ENCODE measurements at regions not wholly inside any gene's neighbourhood (a gene's known extent, or its start where the extent isn't known, plus 50 kb on each side); places are given as distances from the start of the nearest gene placed in this dataset.

DNA sequence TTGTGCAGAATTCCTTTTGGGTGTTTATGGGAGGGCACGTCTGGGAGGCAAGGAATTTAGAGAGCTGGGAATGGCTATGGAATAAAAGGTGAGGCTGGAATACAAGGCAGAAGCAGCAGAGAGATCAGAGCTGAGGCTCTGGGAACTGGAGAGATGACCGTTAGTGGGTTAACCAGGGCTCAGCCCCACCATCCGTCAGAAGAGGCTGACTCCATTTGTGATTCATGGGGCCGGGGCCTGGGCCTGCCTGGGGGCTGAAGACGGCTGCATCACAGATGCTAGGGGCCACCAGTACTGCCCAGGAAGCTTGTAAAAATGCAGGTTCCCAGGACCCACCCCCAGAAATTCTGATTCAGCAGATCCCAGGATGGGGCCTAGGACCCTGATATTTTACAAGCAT is 398.1 kb downstream of the MED13L start:
- no peaks in the 10 kb centered on the region for H3K79me2 ChIP-seq (ENCODE audit: control insufficient read depth in 1 of 2, insufficient read depth in 2 of 2, low read length in 2 of 2)
- FAIRE-seq: no peak
- no peak overlapping the region for H4K8ac ChIP-seq (ENCODE audit: extremely low read depth, insufficient read depth, low read length)
- no peak overlapping the region for H3K4me3 ChIP-seq (ENCODE audit: extremely low read depth in 1 of 4, insufficient read depth in 2 of 4, low read depth in 3 of 4, low read length in 4 of 4)
- H3K9ac ChIP-seq (replicated peaks in 1 of 4; ENCODE audit: extremely low read depth in 1 of 4, low read depth in 3 of 4, low read length in 3 of 4): no peak overlapping the region
- H3K4ac ChIP-seq (replicated peaks; ENCODE audit: insufficient read length, low read depth, low read length): no peak overlapping the region
- no peaks in the 10 kb centered on the region for H3K79me1 ChIP-seq (ENCODE audit: low read depth, low read length)
- no peak overlapping the region for H3K23ac ChIP-seq (ENCODE audit: insufficient read length)
- no peak overlapping the region for H3K4me2 ChIP-seq (ENCODE audit: insufficient read depth in 1 of 2, low read depth in 2 of 2, low read length in 2 of 2)
- H2BK15ac ChIP-seq (ENCODE audit: low read length): no peak overlapping the region
- H4K91ac ChIP-seq (replicated peaks; ENCODE audit: insufficient read length, low read length): no peak overlapping the region
- H3K18ac ChIP-seq (ENCODE audit: extremely low read depth, low read length): no peak overlapping the region
- H2BK12ac ChIP-seq (ENCODE audit: low read depth, low read length): no peak overlapping the region
- DNase-seq (ENCODE audit: low read depth in 1 of 2, low spot score in 2 of 2): no peak
- H2AK5ac ChIP-seq (ENCODE audit: low read depth, low read length): no peak overlapping the region
- H3K27me3 ChIP-seq (replicated peaks in 1 of 4; ENCODE audit: control insufficient read depth in 3 of 4, extremely low read depth in 1 of 4, insufficient read depth in 3 of 4, low read length in 3 of 4): no peaks in the 10 kb centered on the region
- no peaks in the 10 kb centered on the region for H3K4me1 ChIP-seq (replicated peaks in 1 of 4; ENCODE audit: control insufficient read depth in 3 of 4, insufficient read depth in 4 of 4, low read length in 3 of 4)
- no peak overlapping the region for H2BK120ac ChIP-seq (replicated peaks; ENCODE audit: low read depth, low read length)
- WGBS, 2 experiments (ENCODE audit: extremely low coverage in 1 of 2, insufficient coverage in 1 of 2, insufficient read length in 1 of 2, insufficient replicate concordance in 2 of 2, low coverage in 1 of 2, low lambda C conversion rate in 2 of 2, missing lambda C conversion rate in 1 of 2): 83% methylated on average over 5 of the region's 5 CpGs; no CpG with 5 or more reads in 1 of the 2 experiments
- no peaks in the 10 kb centered on the region for H3K9me3 ChIP-seq (ENCODE audit: insufficient read depth in 2 of 2, low read depth in 1 of 2, low read length in 1 of 2)
- no peaks in the 10 kb centered on the region for H4K20me1 ChIP-seq (replicated peaks in 1 of 2; ENCODE audit: control insufficient read depth in 1 of 2, insufficient read depth in 2 of 2, low read length in 2 of 2)
- no peak overlapping the region for H3K56ac ChIP-seq (replicated peaks; ENCODE audit: insufficient read length, low read depth, low read length)
- no peak overlapping the region for H4K5ac ChIP-seq (ENCODE audit: insufficient read length, low read depth, low read length)
- no peak overlapping the region for H3K14ac ChIP-seq (ENCODE audit: insufficient read length)
- ChIA-PET CTCF (ENCODE audit: partially characterized antibody) (interaction anchor here (0.9 to 5.4 kb wide), 6 partner anchors 8 to 72 kb away, joined by 3 to 35 read pairs (median 4); no protein-coding TSS in a partner anchor), POLR2A (ENCODE audit: partially characterized antibody) (no interaction called here)
- no peaks in the 10 kb centered on the region for H3K36me3 ChIP-seq (ENCODE audit: control insufficient read depth in 2 of 4, insufficient read depth in 4 of 4, low read length in 3 of 4)
- no peaks in the 10 kb centered on the region for H3K23me2 ChIP-seq (ENCODE audit: low read depth, low read length)
- H2BK5ac ChIP-seq (ENCODE audit: low read depth, low read length): no peak overlapping the region
- H2AFZ ChIP-seq (ENCODE audit: low read length): no peak overlapping the region
- H3K27ac ChIP-seq (ENCODE audit: low read depth, low read length): no peak overlapping the region
- no peak overlapping the region for H2BK20ac ChIP-seq (ENCODE audit: low read length)
- TF ChIP-seq CBX8 (IDR thresholded peaks at IDR 0.05; ENCODE audit: borderline replicate concordance, low read depth, low read length) (no peak), TAF7 (optimal IDR thresholded peaks at IDR 0.05; ENCODE audit: borderline replicate concordance, low read depth, low read length) (no peak), BACH1 (IDR thresholded peaks at IDR 0.05; ENCODE audit: low read length) (no peak), SP1 (IDR thresholded peaks at IDR 0.05; ENCODE audit: low read depth, low read length) (no peak), SIRT6 (IDR thresholded peaks at IDR 0.05; ENCODE audit: low read length) (no peak), JUND (IDR thresholded peaks at IDR 0.05; ENCODE audit: low read length) (no peak), POLR2AphosphoS5 (IDR thresholded peaks at IDR 0.05; ENCODE audit: low read depth, low read length) (no peak), BRCA1 (IDR thresholded peaks at IDR 0.05; ENCODE audit: low read depth, low read length) (no peak), EZH2 (IDR thresholded peaks at IDR 0.05; ENCODE audit: low read depth, low read length, severe bottlenecking) (no peak), CBX5 (IDR thresholded peaks at IDR 0.05; ENCODE audit: low read depth, low read length) (no peak), EP300 (IDR thresholded peaks at IDR 0.05; ENCODE audit: borderline replicate concordance in 1 of 2, low read depth in 2 of 2, low read length in 2 of 2) (no peak), KDM1A (IDR thresholded peaks at IDR 0.05; ENCODE audit: borderline replicate concordance, low read length) (no peak), HDAC2 (IDR thresholded peaks at IDR 0.05; ENCODE audit: borderline replicate concordance in 1 of 2, low read depth in 2 of 2, low read length in 2 of 2) (no peak), ASH2L (IDR thresholded peaks at IDR 0.05; ENCODE audit: low read length) (no peak), HDAC6 (IDR thresholded peaks at IDR 0.05; ENCODE audit: low read depth, low read length) (no peak)

Measured in H1 (cell line).